NCI-H748 (cell line): ENCODE measurements at regions not wholly inside any gene's neighbourhood (a gene's known extent, or its start where the extent isn't known, plus 50 kb on each side); places are given as distances from the start of the nearest gene placed in this dataset.

Experiments
- DNase-seq: peaks from one replicate; lab custom pipeline; 2025; ENCODE audit not compliant: unreplicated experiment; lab: John Stamatoyannopoulos, UW

- DNase-seq = no peak
Measured at GRCh38 chr6:134866563-134866962, 83.3 kb downstream of the ALDH8A1 start.

GRCh38 chr6:134864558-134864957, 85.3 kb downstream of the ALDH8A1 start:
- DNase-seq = no peak

GRCh38 chr6:134863763-134864510, 86.0 kb downstream of the ALDH8A1 start:
- peak; percentile 16 for DNase-seq

GRCh38 chr6:134854366-134854765, 95.5 kb downstream of the ALDH8A1 start:
- DNase-seq = no peak

GRCh38 chr6:134853111-134854055, 96.5 kb downstream of the ALDH8A1 start:
- DNase-seq = no peak

- DNase-seq = no peak
Measured at GRCh38 chr6:134851548-134851947, 98.4 kb downstream of the ALDH8A1 start.

- DNase-seq = no peak
Measured at GRCh38 chr6:134850721-134851305, 99.1 kb downstream of the ALDH8A1 start.

- no peak for DNase-seq
Measured at GRCh38 chr6:134849920-134850447, 99.9 kb downstream of the ALDH8A1 start.

- DNase-seq = no peak
Measured at GRCh38 chr6:134848076-134848475, 101.8 kb downstream of the ALDH8A1 start.

GRCh38 chr6:134846865-134847264, 103.0 kb downstream of the ALDH8A1 start:
- no peak for DNase-seq

- no peak for DNase-seq
Measured at GRCh38 chr6:134846031-134846430, 103.9 kb downstream of the ALDH8A1 start.

- DNase-seq = no peak
Measured at GRCh38 chr6:134844120-134844519, 105.8 kb downstream of the ALDH8A1 start.

- DNase-seq = no peak
Measured at GRCh38 chr6:134840086-134840867, 109.6 kb downstream of the ALDH8A1 start.

- DNase-seq = no peak
Measured at GRCh38 chr6:134835993-134836392, 113.9 kb downstream of the ALDH8A1 start.

GRCh38 chr6:134830940-134831339, 119.0 kb downstream of the ALDH8A1 start:
- peak; percentile 74 for DNase-seq

GRCh38 chr6:134830194-134830593, 119.7 kb downstream of the ALDH8A1 start:
- DNase-seq = no peak

- no peak for DNase-seq
Measured at GRCh38 chr6:134828641-134829040, 121.3 kb downstream of the ALDH8A1 start.

- DNase-seq = no peak
Measured at GRCh38 chr6:134826889-134827737, 122.8 kb downstream of the ALDH8A1 start.

GRCh38 chr6:134823710-134824034, 126.2 kb downstream of the ALDH8A1 start:
- no peak for DNase-seq
